ENCODE measurements at regions not wholly inside any gene's neighbourhood (a gene's known extent, or its start where the extent isn't known, plus 50 kb on each side); places are given as distances from the start of the nearest gene placed in this dataset.

DNA sequence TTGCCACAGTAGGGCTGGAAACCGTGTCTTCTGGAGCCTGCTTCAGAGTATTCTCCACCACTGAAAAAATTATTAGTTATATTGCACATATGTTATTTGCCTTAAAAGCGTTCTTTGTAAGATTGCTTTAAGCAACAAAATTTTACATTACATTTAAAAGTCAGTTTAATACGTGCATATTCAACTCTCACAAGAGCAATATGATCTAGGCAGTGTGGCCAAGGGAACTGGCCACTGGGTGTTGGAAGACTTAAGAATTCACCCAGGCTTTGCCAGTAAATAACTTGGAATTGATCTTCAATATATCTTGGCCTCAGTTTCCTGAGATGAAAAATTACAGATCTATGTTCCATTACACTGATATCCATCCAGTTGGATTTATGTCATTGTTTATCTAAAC, 694.4 kb downstream of the EFNA5 start:
- no peak for DNase-seq

DNA sequence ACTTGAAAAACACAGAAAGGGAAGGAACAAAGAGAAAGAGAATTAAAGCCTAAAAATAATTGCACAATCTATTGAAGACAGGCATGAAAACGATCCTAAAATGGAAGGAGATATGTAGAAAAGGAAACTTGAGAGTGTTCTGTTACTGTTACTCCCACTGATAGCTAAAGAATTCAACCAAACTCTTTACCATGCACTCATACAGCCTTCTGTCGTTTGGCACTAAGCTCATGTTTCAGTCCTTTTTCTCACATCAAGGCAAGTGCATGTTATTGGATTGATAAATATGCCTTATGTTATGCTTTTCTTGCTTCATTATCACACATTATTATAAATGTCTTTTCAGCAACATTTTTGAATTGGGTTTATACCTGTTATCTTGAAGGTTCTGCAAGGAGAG, 696.5 kb downstream of the EFNA5 start:
- no peak for DNase-seq

DNA sequence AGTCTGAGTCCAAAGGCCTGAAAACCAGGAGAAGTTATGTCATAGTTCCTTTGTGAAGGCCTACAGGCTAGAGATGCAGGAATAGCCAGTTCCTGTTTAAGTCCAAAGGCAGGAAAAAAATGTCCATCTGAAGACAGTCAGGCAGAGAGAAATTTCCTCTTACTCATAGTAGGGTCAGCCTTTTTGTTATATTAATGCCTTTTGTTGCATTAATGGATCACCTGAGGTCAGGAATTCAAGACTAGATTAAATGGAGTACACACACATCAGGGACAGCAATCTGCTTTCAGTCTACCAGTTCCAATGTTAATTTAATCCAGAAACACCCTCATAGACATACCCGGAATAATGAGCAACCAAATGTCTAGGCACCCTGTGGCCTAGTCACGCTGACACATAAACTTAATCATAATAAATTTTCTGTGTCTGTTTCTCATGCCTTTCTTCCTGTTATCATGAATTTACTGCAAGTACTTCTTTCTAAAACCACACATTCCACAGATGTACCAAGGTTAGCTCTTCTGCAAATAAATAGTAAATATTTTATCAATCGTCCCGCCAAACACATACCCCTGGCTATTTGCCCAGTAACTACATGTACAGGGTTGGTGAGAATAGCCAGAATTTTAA, 703.9 kb downstream of the EFNA5 start:
- DNase-seq: no peak

DNA sequence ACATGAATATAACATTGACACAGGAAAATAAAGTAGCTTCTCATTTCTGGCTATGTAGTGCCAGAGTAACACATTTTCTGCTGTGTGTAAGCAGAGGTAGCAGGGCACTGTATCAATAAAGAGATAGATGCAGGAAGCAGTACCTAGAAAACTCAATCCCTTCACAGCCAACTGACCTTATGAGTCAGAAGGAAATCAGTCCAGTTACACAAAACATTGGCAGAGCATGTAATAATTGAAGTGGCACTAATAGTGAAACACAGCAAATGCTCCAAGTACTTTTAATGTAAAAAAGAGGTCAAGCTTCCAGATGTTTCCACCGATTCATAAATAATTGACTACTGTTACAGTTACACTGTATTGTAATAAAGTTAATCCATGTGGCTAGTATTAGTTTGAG, 706.6 kb downstream of the EFNA5 start:
- peak; percentile 27 for DNase-seq

DNA sequence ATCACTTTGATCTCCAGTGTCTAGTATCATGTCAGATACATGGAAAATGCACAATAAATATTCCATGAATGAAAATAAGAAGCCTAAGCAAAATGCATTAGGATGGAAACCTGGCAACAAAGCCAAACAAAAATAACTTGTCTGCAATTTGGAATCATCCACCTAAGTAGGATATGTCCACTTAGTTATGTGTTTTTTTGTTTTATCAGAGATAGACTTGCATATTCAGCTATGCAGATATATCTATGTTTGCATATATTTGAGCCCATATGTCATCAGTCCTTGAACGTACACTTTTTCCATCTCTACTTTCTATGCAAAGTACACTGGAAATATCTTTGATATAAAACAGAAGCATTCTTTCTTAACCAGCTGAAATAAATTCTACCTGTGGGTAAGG, 707.1 kb downstream of the EFNA5 start:
- no peak for DNase-seq

DNA sequence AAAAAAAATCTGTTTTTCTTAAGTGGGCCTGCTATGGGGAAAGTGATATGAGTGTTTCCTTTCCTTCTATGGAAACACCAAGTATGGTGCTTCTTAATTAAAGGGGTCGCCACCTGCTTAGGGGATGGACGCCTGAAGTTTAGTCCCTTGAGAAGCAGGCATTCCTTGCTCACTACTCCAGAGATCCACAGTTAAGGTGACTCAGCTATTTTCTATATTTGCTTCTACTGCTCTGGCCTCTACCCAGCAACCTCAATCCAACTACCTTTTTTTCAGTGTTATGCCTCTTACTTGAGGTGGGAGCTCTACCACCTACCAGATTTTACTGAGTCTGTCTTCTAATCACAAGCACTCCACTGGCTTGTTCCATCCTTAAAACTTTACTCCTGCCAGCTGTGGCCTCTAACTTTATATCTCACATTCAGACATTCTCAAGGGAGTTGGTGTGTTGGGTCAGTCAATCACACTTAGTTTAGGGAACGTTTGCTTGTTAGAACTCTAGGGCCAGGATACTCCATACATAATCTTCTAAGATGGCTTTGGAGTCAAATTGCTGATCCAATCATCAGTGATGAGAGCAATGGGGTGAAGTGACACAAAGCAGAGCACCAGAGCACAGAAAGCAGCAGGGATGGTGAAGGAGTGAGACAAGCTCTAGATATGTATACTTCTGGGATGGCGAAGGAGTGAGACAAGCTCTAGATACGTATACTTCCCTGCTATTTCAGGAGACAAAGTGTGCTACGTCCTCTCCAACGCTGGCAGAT, 708.1 kb downstream of the EFNA5 start:
- no peak for DNase-seq

DNA sequence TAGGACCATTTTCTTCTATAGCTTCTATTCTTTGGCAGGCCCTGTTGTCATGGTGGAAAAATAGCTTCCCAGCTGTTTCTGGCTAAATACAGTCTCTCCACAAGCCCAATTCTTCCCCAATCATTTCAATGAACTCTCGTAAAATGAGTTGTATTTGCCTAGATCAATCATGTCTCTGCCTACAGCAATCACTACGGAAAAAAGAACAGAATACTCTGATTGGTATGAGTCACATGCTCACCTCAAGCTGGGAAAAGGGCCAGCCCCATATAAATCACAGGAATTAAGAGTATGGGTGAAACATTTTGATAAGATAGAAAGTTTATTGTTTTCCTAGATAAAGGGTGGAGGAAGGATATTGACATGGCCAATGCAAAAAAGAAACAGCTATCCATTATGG, 711.4 kb downstream of the EFNA5 start:
- DNase-seq: peak; percentile 71

DNA sequence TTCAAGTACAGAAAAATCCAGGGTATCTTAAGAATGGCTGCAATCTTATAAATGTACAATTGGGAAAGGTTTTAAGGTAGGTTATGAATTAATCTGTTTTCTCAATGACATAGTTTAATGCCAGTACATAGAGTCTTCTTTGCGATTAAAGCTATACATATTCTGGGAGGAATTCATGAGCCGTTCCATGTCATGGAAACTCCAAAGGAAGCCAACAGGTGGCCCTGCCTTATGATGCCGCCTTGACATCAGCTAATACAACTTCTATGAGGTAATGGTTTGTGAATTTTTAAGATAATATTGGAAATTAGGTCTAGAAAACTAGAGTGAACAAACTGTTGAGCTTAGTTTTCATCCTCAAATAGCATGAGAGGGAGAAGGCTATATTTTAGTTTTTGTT, 713.4 kb downstream of the EFNA5 start:
- DNase-seq: no peak

DNA sequence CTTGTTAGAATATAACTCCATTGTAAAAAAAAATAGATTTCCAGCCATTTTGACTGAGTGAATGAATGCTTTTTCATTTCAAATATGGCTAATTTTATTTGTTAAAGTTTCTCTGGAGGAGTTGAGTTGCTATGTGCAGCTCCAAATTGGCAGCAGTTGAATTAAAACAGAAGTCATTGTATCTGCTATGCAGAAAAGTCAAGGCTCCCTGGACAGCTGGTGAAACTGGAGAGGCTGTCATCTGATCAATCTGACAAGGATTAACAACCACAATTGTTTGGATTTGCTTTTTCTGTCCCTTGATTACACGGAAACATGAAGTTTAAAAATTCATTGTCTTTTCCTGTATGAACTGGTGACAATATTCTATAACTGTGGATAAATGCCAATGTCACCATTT, 713.9 kb downstream of the EFNA5 start:
- no peak for DNase-seq

DNA sequence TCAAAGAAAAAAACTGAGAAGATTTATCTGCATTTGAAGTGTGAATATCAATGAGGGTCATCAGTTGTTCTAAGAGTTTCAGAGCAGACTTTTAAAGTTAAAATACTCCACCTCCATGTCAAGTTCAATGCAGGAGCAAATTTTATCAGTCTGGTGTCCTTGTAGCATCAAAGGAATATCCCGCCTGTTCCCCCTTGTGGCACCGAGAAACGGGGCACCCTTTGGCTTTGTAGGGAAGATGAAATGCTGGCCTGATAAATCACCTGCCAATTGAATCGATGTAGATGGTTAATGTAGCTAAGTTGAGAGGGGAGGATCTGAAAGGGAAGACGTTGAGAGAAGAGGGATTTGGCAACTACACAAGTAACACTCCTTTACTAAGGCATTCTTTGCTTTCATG, 714.5 kb downstream of the EFNA5 start:
- DNase-seq: no peak

DNA sequence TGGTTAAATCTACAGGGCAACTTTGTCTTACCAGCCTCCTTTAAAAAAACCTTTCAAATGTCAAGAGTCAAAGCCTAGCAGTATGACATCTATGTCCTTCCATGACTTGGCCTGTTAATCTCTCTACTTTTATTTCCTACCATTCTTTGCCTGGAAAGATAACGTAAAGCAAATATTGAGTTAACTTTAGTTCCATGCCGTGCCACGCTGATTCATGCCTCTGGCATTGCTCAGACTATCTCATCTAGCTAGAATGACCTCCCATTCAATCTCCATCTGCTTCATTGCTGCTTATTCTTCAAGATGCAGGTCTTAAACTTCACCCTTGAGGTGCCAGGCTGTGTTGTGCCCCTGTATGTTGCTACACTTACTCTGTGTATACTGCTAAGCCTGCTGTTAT, 729.8 kb downstream of the EFNA5 start:
- peak; percentile 94 for DNase-seq

DNA sequence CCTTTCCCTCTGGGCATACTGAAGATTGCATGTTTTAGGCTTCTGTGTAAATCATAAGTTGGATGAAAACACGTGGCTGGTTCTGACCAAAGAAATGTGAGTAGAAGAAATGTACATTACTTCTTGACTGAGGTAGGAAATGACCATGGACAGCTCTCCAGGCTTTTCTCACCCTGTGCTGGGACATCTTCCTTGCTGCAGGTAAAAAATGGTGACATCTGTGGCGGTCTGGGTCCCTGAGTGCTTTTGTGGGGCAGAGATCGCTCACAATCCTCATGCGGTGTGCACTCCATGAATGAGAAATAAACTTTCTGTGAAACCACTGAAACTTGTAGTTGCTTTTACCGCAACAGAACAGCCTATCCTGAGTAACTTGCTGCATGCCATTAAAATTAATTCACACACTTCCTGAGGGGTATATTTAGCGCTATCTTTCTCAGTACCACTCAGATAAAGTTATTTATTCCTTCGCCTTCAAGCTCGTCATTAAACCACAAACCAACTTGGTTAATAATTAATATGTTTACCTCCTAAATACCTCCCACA, 730.4 kb downstream of the EFNA5 start:
- DNase-seq: no peak

DNA sequence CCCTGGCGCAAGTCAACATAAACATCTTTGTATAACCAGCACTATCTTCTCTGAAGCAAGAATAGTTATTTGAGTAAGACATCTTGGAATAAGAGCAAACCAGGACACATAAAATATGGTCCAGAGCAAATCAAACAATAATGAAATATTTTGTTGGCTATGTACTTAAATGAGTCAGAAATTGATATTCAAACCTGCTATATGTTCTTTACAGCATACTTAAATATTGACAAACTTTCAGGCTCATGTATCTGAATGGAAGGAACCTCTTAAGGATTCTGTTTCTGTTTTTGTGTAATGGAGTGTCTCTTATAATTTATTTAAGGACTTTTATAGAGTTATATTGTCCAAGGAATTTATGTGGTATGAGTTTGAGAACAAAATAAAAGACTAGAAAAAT, 747.3 kb downstream of the EFNA5 start:
- DNase-seq: no peak

DNA sequence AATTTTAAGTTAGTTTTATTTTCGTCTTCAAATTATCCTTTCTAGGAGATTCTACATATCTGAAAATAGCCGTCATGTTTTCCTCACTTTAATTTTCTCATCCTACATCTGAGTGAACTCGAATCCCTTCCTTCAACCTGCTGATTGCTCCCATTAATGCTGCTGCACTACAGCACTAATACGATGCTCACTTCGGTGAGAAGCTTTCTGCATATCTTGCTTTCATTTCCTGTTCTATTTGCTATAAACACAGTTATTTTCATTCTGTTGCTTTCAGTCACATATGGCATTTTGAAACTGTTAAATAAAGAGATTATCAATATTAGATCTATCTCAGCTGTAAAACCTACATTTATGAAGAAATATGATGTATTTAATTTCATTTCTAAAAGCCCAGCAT, 749.2 kb downstream of the EFNA5 start:
- DNase-seq: no peak

DNA sequence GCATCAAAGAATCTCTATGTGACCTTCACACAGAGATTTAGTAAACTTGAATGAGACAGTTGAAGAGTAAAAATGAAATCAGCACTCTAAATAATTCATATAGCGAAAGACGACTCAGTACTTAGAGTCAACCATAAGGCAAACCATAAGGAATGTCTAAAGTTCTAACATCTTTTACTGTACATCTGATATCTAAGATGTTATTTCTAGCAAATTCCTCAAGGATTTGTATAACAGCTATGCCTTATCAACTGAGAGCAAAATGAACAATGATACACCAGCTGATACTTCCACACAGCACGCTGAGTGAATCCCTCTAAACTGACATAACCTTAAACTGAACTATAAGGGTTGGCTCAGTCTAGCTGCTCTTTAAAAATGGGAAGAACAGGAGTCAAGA, 760.3 kb downstream of the EFNA5 start:
- no peak for DNase-seq

DNA sequence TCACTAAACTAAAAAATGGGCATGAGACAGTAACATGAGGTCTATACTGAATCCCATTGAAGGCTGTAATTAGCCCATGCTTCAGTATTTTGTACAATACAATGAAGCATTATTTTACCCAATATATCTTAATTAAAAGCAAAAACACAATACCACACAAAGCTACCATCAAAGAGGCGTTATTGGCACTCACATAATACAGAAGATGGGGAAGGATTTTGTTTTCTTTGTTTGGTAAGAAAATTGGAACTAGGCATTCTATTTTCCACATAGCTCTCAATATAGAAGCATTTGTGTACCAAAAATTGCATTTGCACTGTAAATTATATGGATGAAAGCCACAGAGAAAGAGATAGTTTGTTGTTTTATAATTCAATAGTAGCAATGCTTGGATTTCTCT, 761.0 kb downstream of the EFNA5 start:
- no peak for DNase-seq

DNA sequence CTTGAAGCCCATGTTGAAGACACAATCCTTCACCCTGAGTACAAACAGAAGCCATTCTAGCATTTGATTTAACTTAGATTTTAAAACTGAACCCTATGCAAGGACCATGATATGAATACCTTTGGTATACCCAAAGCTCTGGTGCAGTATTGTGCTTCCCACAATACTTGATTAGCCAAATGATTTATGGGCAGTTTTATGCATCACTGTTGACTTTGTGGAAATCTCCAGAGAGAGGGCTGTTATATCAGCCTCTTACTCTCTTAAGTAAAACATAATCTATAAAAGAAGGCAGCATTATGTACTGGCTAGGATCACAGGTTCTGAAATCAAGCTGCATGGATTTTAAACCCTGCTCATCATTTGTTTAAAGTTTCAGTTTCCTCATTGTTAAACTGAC, 762.8 kb downstream of the EFNA5 start:
- no peak for DNase-seq

DNA sequence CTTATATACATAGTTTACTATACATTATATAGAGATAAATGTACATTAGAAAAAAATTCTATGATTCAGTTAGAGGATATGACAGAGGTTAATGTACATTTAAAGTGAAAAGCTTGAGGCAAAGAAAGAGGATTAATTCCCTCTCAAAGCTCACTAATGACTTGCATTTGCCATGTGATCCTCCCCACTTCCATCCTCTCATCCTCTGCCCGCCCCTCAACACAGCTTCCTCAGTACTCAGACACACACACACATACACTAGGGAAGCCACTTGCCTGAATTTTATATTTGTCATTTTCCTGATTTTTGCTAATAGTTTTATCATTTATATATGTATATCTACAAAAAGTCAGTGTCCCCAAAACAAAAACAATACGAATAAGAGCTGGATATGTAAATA, 764.5 kb downstream of the EFNA5 start:
- DNase-seq: no peak

DNA sequence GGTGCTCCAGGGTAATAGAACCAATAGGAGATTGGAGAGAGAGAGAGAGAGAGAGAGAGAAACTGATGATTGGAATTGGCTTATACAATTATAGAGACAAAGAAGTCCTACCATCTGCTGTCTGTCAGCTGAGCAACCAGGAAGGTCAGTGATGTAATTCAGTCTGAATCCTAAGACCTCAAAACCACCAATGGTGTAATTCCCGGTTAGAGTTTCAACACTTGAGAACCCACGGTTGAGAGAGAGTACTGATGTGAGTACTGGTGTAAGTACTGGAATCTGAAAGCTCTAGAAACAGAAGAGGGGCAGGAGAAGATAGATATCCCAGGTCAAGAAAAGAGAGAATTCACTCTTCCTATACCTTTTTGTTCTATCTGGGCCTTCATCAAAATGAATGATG, 775.8 kb downstream of the EFNA5 start:
- DNase-seq: peak; percentile 58

DNA sequence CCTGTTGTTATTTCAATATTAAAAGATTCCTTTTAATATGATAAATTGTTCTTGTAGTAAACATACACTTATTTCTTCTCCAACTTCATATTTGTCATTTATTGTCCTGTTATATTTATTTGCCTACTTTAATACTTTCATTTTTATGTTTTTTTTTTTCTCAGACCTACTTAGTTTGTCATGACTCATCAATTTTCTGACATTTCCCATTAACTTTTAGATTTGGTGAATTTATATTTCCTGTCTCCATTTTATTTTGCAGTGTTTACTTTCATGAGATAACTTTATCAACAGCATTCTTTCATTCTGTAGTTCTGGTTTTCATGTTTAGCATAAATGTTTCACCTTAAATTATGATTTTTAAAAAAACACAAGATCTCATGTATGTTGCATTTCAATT, 788.7 kb downstream of the EFNA5 start:
- no peak for DNase-seq

DNA sequence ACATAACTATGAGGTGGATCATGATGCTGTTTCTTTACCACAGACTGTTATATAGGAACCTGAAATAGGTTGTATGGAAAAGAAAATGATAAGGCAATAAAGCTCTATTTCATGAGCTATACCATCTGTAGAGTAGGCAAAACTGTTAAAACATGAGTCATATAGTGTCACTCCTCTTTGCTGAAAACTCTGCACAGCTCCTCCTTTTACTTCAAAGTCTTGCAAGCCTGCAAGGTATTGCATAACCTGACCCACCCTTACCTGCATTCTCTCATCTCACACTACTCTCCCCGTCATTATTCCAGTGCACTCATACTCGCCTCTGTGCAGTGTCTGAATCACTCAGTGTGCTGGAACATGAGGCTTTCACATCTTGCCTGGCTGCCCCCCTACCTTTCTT, 790.1 kb downstream of the EFNA5 start:
- DNase-seq: peak; percentile 24

DNA sequence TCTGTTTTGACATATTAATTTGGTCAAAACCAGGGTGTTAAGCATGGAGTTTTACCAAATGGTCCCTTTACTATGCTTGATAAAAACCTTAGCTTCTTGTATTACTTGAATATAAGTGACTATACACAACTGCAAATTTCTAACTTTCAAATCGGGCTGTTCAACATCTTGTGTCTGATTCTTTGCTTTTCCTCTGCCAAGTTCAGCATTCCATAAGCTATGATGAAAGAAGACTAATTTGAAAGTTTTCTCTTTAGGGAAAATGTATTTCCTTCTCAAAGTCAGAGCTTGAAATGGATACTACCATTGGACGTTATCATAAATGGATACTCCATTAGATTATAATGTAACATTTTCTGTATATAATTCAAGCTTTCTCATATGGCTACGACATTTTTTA, 792.9 kb downstream of the EFNA5 start:
- no peak for DNase-seq

DNA sequence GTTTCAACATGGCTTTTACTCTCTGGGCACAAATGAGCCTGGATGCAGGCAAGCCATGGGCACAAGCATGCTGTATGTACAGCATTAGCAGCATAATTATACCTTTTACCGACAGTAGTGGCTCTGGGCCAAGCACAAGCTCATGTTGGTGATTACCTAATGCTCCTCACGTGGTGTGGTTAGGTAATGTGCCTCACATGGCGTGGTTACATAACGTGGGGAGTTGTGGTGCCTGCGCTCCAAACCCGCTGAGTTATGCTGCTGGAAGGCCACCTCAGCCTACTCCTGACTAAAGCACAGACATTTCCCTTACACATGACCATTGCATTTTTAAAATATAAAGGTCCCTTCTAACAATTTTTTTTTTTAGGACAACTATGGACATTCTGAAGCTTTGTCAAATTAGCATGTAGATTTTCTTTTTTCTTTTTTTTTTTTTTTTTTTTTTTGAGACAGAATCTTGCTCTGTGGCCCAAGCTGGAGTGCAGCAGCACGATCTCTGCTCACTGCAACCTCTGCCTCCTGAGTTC, 794.0 kb downstream of the EFNA5 start:
- DNase-seq: no peak

DNA sequence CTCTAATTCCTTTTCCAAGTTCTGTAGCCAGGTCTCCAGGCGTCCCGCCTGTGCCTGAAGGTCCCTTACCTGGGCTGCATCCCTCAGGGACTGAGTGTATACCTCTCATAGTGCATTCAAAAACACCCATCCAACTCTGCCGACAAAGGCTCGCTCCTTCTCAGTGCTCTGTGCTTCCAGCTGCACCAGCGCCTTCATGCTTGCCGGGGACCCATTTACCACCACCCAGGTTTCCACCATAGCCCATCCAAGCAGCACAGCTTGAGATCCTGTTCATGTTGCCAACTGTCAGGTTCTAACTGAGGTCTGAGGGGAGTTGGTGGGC, 794.5 kb downstream of the EFNA5 start:
- DNase-seq: no peak

All from NCI-H226 (cell line).